GM18951 (cell line): ENCODE measurements at regions not wholly inside any gene's neighbourhood (a gene's known extent, or its start where the extent isn't known, plus 50 kb on each side); places are given as distances from the start of the nearest gene placed in this dataset.
A peak's percentile ranks its signal among the peaks of the same experiment; 100 is the strongest.
"Not testable (repeated sequence)": the region's sequence is repeated elsewhere in the genome, so short reads cannot be mapped to it uniquely, and the experiment has no call there.

ENCODE experiments used
- POLR2A ChIP-seq: IDR thresholded peaks from 4 replicates; pipeline ENCODE4 v1.6.1; 2011; ENCODE audit warnings: mild to moderate bottlenecking; ENCODE audit not compliant: insufficient read length, insufficient read depth; ENCODE audit errors: extremely low read depth
- in situ Hi-C: fragments of 300-500 bp; cut with MboI; formaldehyde crosslinking; loops from one replicate; pipeline ENCODE4 v1.12.0; 2022; ENCODE audit warnings: low sequenced_read_pairs, mixed read lengths, inconsistent platforms; ENCODE audit not compliant: unreplicated experiment

DNA sequence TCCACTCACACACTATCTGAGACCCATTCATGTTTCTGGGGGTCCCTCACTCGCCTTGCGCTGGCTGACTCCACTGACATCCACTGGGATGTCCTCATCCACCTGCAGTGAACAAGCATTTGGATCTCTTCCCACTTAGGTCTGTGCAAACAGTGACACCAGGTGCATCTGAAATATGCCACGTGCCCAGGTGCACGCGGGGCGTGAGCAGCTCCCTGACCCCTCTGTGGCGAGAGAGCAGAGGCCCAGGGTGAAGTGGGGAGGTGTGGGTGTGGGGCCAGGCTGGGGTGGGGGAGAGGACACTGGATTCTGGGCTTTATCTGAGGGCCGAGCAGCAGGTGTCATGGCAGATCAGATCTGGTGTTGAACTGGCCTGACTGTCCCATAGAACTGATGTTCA, 85.4 kb upstream of the LPCAT1 start:
- in situ Hi-C loops = not testable (repeated sequence)

DNA sequence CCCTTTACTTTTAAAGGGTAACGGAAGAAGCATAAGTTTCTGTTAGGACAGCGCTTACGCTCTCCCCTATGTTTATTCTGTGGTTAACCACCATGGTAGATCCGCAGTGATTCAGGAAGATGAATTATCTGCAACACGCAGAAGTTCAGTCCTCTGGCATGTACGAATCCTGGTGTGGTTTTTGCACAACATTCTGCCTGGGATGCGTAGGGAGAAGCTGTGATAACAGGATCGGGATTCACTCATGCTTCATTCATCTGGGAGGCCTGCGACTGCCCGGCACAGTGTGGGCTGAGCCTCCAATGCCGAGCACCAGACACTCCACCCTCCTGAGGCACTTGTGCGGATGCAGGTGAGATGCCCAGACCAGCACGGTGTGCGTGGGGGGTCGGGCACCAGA, 84.6 kb upstream of the LPCAT1 start:
- in situ Hi-C loops = not testable (repeated sequence)

DNA sequence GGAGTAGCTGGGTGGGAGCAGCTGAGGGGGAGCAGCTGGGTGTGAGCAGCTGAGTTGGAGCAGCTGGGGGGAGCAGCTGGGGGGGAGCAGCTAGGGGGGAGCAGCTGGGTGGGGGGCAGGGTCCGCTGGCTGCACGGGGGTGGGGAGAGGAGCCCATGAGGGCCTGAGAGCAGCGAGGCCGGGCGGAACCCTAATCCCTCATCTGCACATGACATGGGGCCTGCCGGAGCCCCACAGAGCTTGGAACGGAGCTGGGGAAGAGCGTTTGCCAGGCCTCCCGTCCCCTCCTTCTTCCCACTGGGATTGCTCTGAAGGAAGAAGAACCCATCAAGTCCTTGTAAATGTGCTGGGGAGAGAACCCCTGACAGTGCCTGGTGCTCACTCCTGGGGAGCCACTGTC, 83.2 kb upstream of the LPCAT1 start:
- in situ Hi-C loops = not testable (repeated sequence)

DNA sequence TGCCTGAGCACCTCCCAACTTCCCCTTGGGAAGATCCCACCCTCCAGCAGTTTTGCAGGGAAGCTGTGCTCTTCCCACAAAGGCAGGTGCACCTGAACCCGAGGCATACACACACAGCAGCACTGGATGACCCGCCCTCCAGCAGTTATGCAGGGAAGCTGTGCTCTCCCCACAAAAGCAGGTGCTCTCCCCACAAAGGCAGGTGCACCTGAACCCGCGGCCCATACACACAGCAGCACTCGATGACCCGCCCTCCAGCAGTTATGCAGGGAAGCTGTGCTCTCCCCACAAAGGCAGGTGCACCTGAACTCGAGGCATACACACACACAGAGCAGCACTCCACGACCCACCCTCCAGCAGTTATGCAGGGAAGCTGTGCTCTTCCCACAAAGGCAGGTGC, 80.2 kb upstream of the LPCAT1 start:
- in situ Hi-C loops = not testable (repeated sequence)

DNA sequence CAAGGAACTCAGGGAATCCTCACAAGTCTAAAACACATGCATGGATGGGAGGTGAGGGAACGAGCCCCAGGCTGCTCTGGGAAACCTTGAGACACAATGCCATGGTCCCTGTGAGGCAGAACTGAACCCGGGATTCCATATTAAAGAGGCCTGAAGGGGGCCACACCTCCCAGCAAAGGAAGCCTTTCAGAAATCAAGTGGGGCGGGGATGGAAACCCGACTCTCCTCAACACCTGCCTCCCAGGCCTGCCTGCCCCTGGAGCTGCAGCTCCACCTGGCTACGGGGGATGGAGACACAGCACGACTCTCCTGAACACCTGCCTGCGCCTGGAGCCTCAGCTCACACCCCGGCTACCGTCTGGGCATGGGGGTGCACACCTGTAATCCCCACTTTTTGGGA, 77.8 kb upstream of the LPCAT1 start:
- in situ Hi-C loops = not testable (repeated sequence)

DNA sequence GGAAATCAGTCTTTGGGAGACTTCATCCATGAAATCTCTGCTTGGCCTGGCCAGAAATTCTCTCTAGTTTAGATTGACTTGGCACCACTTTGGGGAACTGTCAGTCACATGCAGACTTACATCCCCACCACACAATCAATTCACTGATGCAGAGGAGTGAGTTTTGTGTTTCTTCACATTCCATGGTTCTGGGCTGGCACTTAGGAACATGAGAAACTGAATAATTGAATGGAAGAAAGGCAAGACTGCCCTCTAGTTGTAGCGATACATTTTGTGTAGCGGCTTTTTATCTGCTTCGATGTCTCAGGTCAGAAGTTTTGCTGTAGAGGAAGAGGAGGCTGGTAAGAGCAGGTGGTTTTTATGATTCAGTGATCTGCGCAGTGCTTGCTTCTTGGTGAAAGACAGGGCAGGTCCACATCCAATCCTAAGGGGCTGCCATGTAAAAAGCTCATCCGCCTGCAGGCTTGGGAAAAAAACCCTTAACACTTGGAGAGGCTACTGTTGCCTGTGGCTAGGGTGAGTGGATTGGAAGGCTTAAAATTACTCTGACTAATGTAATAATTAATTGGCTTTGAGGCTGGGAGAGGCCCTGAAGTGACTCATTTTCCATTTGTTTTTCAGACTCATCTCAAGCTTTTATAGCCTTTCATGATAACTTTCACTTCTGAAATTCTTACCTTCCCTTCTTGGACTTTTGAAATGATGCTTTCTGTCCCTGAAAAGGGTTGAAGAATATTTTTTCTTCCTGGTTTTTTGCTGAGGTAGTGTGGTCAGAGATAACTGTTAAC, 75.4 kb upstream of the LPCAT1 start:
- in situ Hi-C loops = loop anchor here (10.0 kb wide), 1 partner anchor 104 kb away; no protein-coding TSS in a partner anchor

DNA sequence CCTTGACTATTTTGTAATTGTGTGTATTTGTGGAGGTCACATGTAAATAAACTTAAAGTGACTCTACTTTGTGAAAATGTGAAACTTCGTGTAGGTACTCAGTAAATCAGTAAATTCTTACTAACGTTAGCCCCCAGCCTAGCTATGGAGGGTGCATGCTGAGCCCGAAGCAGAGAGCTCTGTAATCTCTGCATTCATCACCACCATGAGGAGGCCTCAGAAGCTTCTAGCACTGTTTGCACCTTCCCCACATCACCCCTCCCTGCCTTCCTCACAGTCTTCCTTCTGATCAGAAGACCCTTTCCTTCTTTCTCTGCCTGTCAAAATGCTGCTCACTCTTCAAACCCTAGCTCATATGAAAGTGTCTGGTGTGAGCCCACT, 73.3 kb upstream of the LPCAT1 start:
- in situ Hi-C loops = loop anchor here (10.0 kb wide), 1 partner anchor 102 kb away; no protein-coding TSS in a partner anchor

DNA sequence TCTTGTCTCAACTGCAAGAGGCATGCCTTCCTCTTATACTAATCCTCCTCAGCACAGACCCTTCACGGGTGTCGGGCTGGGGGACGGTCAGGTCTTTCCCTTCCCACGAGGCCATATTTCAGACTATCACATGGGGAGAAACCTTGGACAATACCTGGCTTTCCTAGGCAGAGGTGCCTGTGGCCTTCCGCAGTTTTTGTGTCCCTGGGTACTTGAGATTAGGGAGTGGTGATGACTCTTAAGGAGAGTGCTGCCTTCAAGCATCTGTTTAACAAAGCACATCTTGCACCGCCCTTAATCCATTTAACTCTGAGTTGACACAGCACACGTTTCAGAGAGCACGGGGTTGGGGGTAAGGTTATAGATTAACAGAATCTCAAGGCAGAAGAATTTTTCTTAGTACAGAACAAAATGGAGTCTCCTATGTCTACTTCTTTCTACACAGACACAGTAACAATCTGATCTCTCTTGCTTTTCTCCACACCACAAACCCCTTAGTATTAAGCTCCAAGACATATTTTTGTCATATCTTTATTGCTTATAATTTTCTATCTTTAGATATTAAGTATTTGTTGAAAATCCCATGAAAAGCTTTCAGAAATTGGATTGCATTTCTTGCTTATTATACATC, 72.8 kb upstream of the LPCAT1 start:
- in situ Hi-C loops = loop anchor here (10.0 kb wide), 1 partner anchor 102 kb away; no protein-coding TSS in a partner anchor

DNA sequence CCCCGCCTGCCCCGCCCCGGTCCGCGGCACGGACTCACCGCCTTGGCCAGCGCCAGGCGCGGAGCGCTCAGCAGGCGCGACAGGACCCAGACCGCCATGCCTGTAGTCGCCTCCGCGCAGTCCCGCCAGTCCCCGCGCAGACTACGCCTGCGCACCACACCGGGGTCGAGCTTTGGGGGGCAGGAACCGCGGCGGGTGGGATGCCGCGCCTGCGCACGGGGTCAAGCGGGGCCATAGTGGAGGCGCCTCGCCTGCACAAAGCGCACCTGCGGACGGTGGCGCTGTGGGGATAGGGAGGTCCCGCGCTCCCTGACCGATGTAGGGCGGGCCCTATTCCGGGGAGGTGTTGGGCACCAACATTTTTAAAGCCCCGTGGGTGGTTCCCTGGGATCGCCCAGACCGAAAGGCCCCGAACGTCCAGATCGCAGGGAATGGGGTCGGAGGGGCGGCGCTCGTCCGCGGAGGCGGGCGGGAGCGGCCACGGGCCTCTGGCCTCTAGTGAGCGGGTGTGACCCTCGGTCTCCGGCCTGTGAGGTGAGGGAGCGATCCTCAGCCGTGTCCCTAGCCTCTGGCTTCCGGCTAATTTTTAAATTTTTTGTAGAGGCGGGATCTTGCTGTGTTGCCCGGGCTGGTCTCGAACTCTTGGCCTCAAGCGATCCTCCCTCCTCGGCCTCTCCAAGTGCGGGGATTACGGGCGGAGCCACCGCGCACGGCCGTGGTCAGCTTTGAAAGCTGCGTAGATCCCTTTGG, 70.8 kb upstream of the LPCAT1 start:
- in situ Hi-C loops = loop anchor here (10.0 kb wide), 1 partner anchor 100 kb away; no protein-coding TSS in a partner anchor
- TF ChIP-seq POLR2A = peak; percentile 79

DNA sequence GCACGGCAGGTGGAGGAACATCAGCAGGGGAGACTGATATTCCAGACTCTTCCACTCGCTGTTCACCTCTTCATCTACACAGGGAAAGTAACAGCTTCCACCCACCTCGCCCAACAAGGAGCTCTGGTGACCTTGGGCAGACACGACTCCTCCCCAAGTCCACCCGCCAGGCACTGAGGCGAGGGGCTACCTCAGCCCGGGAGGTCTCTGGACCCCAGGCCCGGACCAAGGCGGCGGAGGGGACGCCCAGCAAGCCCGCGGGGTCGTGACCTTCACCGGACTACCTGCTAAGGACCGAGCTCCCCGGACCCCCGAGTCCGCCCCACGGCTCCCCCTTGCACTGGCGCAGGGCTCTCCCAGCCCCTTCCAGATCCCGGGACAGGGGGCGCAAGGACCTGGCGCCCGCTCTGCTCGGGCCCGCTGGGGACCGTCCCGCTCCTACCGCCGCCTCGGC, 70.2 kb upstream of the LPCAT1 start:
- in situ Hi-C loops = loop anchor here (10.0 kb wide), 1 partner anchor 99 kb away; no protein-coding TSS in a partner anchor
- no peak for TF ChIP-seq POLR2A

DNA sequence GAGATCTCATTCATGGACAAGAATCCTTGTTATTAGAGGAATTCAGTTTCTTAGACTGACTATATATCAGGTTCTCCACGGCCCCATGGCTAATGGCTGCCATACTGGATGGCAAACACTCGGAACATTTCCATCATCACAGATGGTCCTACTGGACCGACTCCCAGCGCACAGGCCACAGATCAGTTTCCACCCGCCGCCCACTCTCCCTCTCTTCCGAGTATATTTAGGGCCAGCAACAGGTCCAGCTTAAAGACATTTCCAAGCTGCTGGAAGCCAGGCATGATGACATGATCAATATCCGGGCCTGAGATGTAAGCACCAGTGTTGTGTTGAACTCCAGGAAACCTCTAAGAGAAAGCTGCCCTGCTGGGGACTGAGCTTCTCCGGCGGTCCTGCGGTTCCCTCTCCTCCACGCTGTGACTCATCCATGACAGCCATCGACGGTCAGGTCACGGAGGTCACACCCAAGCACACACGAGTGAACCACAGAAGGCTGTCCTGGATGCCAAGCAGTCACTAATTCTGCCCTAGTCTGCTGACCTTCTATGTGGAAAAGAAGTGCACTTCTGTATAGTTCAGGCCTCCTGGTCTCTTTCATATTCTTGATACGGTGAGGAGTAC, 64.4 kb upstream of the LPCAT1 start:
- in situ Hi-C loops = not testable (repeated sequence)

DNA sequence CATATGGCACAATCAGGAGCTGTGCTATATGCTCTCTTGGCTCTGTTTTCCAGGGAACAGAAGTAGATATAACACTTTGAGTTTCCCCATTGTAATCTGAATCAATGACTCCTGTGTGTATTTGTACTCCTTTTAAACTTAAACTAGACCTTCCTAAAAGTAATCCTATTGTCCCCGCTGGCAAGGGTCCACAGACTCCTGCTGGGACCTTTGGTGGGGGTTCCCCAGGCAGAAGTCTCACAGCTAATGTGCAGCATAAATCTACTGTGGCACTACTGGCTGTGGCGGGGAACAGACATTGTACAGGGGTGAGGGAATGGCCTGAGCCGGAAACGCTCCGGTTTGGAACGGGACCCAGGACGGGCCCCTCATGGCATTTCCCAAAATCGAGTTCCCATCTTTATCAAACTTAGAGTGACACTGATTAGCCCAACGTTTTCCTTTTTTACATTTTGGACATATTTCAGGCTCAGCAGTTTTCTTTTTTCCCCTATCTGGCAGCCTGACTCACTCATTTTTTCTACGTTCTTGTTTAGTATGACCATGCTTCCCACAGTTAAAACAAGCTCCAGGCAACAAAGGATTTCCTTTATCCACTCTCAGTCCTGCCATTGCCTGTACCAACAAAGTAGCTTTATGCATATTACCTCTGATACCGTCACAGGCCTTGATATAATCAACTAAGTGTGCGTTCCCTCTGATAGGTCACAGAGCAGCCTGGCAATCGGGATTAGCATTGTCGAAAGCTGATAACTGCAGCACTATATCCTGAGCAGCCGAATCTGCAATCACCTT, 59.5 kb upstream of the LPCAT1 start:
- in situ Hi-C loops = not testable (repeated sequence)

DNA sequence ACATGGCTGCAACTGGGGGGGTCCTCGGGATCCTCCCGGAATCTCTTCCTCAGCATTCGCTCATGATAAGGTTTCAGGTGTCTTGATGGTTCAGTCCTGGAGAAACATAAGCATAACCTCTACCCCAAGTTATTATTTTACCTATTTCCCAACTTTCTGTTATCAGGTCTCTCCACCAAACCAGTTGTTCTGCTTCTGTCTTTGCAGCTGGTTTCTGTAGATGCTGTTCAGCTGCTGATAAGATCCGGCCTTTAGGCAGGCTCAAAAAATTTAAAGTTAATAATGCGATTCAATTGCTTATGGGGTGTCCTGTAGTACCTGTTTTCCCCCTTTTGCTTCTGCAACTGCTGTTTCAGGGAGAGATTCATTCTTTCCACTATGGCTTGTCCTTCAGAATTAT, 55.6 kb upstream of the LPCAT1 start:
- in situ Hi-C loops = not testable (repeated sequence)

DNA sequence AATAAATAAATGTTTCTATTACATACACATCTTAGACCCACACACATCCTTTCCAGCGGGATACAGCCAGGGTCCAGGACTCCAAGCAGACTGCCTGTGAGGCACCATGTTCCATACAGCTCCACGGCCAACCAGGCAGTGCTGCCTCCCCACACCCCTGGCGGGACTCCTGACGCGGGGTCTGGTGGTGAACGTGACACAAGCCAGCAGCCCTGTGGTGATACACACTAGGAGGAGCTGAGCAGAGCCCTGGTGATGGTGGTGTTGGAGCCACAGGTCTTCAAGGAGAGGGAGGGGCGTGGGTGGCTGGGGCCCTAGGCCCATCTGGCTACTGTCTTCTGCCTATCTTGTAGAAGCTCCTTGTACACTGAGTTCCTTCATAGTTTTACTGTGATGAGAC, 53.1 kb upstream of the LPCAT1 start:
- in situ Hi-C loops = not testable (repeated sequence)

DNA sequence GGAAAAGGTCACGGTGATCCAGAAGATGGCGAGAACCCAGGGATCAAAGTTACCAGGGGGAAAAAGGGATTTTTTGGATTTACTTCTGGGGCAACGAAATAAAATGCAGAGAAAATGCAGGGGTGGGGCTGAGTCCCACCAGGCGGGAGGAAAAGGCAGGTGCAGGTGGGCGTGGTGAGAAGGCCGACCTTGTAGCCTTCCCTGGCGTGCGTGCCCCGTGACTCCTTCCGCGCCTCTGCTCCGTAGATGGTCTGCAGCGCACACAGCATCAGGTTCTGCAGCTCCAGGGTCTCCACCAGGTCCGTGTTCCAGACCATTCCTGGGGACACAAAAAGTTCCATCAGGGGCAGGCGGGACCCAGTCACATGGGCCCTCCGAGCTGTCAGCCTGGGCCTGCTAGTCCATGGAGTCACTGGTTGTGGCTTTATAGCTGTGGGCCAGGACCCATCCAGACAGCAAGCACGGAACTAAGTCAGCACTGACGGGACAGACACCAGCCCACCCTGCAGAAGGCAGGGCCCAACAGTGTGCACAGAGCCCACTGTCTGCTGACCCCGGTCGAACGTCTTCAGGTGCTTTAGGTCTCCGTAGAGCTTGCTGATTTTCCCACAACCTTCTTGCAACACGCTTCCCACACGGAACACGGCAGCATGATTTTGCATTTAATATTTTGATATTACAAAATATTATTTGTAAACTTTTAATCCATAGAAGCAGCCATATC, 52.4 kb upstream of the LPCAT1 start:
- in situ Hi-C loops = not testable (repeated sequence)

DNA sequence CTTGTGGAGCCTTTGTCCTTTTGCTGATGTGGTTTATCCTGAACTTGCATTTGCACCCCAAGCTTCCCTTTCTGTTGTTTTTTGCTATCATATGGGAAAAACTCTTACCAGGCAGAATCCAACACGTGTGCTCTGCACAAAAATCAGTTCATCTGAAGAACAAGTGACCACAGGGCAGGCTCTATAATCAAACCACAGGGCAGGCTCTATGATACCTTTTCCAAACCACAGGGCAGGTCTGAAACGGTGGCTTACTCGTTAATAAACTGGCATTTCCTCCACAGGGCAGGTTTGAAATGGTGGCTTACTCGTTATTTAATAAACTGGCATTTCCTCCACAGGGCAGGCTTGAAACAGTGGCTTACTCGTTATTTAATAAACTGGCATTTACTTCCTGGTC, 51.7 kb upstream of the LPCAT1 start:
- in situ Hi-C loops = not testable (repeated sequence)

DNA sequence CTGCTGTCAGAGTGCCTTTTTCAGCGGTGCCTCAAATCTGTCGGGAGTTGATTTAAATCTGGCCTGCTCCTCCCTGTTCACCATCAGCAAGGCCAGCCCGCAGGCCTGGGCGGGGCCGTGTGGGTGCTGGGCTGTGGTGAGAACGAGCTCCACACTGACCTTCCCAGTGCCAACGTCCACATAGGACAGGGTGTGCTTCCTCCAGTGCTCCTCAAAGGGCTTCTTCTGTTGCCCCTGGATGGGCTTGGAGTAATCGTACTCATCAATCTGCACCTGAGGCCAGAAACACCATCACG, 50.2 kb upstream of the LPCAT1 start:
- in situ Hi-C loops = not testable (repeated sequence)

DNA sequence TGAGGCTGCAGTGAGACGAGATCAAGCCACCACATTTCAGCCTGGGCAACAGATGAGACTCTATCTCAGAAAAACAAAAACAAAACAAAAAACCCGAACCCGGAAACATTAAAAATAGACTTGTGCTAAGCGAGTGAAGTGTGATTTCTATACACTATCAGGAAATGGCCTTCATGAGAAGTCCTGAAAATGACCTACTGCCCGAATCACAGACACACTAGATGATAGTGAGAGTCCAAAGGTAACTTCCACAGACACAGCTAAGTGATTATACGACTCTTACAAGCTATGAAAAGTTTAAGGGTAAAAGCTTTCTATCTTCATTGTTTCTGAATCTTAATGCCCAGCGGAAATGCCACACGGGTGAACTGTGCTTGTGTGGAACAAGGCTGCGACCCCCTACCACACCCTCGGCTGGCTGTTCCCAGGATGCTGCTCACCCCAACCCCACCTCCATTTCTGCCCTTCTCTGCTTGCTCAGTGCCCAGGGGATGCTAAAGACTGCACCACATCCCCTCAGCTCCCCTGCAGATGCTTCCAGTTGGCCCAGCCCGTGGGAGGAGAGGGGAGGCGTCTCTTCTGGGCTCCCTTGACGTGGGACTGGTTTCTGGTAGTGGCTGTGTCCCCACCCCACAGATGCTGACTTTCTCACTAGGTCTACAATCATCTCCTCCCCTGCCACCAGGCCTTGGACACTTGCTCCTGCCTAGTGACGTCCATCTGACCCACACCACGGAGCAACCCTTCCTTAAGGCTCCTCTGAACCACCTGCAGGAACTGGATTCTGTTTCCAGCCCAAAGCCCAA, 49.7 kb upstream of the LPCAT1 start:
- in situ Hi-C loops = not testable (repeated sequence)
